D341Med (cell line): ENCODE measurements at regions not wholly inside any gene's neighbourhood (a gene's known extent, or its start where the extent isn't known, plus 50 kb on each side); places are given as distances from the start of the nearest gene placed in this dataset.
"Not testable (repeated sequence)": the region's sequence is repeated elsewhere in the genome, so short reads cannot be mapped to it uniquely, and the experiment has no call there.

Source experiments
- DNase-seq: peaks from one replicate; pipeline ENCODE4 v3.0.0; 2012; ENCODE audit warnings: low spot score

DNA sequence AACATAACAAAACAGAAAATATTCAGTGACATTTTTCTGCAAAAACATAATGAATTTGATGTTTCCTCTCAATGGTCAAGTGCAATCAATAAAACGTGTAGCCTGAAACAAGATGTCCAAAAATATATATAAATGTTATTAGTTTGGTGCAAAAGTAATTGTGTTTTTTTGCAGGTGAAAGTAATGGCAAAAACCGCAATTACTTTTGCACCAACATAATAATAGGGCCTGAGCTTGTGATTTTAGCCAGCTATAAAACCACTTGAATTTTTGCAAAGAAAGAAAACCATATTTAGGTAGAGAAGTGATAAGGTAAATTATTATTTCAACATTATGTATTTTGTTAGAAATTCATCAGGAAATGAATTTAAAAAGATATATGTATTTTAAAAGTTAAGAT, 475.3 kb upstream of the AMOT start:
- no peak for DNase-seq

DNA sequence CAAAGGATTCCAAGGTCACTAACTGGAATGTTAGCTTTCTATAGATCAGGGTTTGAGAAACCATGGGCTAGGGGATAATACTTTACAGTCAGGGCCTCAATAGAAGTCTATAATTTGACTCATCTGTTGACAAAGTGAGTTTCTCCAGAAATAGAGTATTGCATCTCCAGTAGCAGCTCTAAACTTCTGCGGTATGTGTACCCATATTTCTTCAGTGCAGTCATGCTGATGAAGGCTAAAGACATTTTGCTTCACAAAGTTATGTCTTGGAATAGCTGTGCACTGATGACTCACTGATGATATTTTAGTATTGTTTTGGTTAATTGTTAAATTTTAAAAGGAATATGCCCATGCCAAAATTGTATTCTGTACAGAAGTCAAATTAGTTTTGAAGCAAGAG, 464.9 kb upstream of the AMOT start:
- DNase-seq = no peak

DNA sequence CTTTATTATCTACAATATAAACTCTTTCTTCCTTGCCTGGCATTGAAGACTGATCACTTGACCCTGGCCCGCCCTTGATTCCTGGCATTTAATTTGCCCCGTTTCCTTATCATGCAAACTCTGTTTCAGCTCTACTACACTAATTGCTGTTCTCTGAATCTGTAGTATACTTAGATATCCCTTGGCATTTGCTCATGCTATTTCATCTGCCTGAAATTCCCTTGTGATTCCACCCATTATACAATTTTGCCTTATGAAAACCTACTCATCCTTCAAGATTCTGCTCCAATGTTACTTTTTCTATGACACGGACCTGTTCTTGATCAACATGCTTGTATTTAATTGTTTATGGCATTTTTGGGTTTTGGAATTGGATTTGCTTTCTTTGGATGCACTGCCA, 459.9 kb upstream of the AMOT start:
- no peak for DNase-seq

DNA sequence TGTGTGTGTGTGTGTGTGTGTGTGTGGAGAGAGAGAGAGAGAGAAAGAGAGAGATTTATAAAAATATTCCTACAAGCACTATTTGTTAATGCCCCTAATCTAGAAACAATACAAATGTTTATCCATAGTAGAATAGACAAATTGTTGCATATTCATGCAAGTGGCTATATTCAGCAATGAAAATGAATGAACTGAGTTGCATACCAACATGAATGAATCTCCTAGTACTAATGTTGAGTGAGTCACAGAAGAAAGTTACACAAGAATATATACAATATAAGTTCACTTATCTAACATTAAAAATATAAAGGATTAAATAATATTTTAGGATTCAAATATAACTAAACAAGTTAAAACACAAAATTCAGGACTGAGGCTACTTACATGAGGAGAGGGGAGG, 456.8 kb upstream of the AMOT start:
- no peak for DNase-seq

DNA sequence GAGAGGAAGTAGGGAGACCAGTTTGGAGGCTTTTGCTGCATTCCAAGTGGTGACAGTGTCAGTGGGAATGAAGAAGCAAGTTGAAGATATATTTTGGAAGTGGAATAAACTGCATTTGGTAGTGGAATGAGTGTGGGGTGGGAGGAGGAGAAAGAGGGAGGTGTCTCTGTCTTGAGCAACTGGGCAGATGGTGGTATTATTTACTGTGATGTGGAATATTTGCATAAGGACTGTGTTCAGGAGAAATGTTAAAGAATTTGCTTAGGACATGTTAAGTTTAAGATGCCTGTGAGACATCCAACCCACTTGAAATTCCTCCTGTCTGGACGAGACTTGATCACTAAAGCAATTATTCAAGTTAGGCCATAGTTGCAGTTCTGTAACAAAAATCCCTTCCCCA, 448.9 kb upstream of the AMOT start:
- no peak for DNase-seq

DNA sequence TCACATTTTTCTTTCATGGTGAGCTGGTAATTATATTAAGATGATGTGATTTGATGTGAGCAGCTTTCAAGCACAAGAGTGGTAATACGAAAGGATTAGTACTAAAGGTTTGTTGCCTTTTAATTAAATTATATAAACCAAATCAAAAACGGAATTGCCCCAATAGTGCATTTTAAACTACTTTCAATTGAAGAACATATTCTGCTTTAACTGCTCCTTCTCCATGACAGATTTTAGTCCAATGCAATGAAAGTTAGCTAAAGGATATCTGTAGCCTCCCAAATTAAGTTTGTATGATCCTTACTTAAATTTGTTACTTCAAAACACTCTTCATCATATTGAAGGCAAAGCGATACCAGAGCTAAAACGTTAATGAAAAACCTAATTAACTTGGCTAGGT, 447.1 kb upstream of the AMOT start:
- DNase-seq = no peak

DNA sequence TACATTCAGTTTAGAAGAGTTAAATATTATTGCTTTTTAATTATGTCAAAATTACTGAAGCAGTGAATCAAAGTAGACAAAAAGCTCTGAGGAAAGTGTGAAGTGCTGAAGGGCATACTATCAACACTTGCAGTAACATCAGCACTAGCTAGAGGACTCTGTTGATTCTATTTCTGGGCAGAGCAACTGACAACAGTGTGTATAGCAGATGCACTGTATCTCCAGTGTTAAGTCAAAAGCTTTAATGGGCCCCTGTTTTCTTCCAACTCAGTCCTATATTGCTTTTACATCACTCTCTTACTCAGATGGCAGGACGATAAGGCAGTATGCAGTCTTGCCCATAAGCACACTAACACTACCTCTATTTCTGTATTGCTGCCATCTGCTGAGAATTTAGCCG, 435.2 kb upstream of the AMOT start:
- DNase-seq = no peak

DNA sequence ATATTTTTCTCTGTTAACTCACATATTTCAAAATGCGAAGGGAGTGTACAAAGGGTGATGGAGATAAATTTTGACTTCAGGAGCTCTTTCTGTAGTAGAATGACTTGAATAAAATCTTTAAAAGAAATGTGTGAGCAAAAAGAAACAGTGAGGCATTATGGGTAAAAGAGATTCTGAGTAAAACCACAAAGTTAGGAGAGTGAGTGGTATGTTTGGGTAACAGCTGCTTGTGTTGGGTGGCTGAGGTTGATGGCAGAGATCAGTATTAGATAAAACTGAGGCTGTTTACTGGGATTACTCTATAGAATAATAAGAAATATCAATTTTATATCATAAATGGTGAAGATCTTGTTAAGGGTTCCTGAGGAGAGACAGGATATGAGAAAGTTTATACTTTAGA, 434.2 kb upstream of the AMOT start:
- no peak for DNase-seq

DNA sequence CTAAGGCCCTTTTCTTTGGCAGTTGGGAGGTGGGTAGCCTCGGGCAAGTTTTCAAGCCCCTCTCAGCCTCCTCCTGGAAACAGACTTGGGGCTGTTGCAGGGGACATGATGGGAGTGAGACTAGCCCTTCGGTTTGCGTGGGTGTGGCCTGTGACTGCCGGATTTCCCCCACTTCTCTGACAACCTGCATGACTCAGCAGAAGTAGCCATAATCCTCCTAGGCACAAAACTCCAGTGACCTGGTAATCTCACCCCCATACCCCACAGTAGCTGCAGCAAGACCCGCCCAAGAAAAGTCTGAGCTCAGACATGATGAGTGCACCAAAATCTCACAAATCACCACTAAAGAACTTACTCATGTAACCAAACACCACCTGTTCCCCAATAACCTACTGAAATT, 433.7 kb upstream of the AMOT start:
- DNase-seq = no peak

DNA sequence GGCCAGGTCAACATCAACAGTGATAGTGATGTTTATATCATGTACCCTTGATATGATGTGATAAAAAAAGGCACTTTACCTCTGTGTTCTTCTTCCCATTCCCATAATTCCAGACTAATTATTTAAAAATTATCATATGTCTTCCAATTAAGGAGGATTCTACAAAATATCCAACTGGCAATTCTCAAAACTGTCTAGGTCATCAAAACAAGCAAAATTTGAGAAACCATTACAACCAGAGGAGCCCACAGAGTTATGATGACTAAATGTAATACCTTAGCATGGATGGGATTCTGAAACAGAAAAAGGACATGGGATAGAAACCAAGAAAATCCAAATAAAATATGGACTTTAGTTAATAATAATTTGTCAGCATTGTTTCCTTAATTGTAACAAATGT, 428.6 kb upstream of the AMOT start:
- DNase-seq = no peak

DNA sequence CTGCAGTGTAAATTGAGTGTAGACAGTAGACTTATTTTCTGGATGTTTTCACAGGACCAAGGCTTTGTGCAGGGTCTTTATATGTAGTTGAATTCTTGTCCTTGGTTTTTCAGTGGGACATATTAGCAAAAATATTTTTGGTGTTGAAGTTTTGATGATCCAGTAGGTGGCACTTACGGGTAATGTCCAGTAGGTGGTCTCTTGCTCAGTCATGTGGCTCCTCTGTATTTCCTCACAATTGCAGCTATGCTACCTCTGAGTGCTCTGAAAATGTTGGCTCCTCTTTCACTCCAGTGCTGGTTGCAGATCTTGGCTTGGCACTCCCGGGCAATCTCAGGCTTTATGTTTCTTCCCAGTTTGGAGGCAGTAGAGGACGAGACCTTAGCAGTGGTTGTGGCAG, 419.8 kb upstream of the AMOT start:
- no peak for DNase-seq

DNA sequence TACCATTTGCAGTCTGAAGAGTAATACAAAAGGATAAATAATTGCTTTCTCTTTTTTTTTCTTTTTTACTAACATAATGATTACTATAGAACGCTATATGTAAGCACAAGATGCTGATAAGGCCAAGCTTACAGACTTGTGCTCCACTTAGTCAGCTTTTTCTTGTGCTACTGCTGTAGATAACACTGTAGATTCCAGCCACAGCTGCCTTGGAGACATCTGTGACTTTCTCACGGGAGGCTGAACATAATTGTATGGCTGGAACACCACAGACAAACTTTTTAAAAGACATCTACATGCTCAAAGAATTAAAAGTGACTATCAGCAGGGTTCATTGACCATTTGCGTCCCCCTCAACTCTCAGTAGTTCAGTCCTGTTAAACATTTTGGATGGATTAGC, 381.7 kb upstream of the AMOT start:
- no peak for DNase-seq

DNA sequence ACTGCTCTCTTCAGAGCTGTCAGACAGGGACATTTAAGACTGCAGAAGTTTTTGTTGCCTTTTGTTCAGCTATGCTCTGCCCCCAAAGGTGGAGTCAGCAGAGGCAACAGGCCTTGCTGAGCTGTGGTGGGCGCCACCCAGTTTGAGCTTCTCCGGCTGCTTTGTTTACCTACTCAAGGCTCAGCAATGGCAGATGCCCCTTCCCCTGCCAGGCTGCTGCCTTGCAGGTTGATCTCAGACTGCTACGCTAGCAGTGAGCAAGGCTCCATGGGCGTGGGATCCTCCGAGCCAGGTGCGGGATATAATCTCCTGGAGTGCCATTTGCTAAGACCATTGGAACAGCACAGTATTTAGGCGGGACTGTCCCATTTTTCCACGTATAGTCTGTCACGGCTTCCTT, 371.4 kb upstream of the AMOT start:
- no peak for DNase-seq

DNA sequence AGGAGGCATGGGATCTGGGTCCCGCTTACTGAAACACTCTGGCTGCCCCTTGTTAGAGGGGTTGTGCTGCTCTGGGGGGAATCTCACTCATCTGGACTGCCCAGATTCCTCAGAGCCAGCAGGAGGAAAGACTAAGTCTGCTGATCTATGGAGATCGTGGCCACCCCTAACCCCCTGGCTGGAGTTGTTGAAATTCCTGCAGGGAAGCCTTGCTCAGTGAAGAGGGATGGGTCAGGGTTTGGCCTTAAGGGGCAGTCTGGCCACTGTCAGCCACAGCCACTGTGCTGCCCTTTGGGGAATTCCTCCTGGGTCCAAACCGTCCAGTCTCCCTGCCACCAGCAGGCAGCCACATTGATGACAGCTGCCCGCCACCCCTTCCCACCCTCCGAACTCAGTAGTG, 362.0 kb upstream of the AMOT start:
- DNase-seq = no peak

DNA sequence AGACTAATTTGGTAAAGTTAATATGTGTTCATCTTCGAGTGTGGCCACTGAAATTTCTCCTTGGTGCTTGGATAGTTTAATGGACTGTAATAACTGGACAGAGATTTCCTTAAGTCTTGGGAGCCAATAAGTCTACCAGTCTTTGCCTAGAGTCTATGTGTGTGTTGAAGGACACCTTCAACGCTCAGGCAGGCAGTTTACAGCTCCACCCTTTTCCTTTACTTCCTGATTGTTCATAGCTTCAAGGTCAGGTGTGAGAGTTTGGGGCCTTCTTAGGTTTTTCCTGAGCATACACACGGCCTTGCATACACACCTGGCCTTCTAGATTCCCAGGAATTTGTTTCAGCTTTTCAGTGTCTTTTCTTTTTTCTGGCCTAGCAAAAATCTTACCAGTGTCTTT, 355.3 kb upstream of the AMOT start:
- no peak for DNase-seq

DNA sequence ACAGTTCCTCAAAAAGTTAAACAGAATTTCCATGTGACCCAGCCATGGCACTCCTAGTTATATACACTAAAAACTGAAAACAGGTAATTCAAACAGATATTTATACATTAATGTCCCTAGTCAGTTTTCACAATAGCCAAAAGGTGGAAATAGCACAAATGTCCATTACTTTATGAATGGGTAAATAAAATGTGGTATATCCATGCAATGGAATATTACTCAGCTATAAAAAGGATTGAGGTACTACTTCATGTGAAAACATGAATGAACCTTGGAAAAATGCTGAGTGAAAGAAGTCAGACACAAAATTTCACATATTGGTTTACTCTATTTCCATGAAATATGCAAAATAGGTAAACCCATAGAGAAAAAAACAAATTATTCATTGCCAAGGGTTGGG, 351.8 kb upstream of the AMOT start:
- no peak for DNase-seq

DNA sequence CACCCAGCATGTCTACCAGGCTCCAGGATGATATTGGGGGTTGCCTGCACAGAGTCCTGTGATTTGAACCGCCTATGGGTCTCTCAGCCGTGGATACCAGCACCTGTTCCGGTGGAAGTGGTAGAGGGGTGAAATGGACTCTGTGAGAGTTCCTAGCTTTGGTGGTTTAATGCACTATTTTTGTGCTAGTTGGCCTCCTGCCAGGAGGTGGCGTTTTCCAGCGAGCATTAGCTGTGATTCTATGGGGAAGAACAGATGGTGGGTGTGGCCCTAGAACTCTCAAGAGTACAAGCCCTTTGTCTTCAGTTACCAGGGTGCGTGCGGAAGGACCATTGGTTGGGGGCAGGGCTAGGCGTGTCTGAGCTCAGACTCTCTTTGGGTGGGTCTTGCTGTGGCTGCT, 316.9 kb upstream of the AMOT start:
- DNase-seq = peak; percentile 5

DNA sequence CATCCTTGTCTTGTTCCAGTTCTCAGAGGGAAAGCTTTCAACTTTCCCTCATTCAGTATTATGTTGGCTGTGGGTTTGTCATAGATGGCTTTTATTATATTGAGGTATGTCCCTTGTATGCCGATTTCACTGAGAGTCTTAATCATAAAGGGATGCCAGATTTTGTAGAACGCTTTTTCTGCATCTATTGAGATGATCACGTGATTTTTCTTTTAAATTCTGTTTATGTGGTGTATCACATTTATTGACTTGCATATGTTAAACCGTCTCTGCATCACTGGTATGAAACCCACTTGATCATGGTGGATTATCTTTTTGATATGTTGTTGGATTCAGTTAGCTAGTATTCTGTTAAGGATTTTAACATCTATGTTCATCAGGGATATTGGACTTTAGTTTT, 313.7 kb upstream of the AMOT start:
- DNase-seq = not testable (repeated sequence)

DNA sequence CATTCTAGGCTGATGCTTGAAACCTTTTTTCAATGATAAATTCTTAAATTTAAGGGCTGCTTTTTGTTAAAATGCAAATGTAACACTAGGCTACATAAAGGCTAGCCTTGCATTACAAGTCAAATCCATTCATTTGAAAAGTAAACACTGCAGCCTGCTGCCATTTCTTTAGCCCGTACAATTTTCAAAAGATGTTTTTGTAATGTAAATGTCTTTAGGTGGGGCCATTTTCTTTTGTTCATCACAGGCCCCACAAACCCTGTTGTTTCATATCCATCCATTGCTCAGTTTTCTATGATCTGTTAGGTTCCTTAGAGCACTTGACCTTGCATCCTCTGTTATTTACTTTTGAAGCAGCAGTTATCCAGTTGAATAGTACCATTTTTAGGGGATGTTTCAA, 296.2 kb upstream of the AMOT start:
- DNase-seq = no peak

DNA sequence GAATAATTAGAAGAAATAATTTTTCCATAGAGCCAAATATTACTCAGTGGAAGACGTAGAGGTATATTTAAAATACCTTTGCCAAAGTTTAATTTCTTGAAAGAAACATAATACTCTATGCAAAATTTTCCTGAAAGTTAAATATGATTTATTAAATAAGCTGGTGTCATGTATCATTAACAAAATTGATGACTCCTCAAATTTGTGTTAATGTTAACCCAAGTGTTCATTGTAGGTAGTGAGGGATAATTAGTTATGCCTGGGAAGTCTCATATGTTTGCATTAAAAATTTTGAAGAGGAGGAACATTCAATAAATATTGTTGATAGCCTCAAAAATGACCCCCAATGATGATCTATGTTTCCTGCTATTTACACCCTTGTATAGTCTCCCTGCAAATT, 292.7 kb upstream of the AMOT start:
- DNase-seq = no peak

DNA sequence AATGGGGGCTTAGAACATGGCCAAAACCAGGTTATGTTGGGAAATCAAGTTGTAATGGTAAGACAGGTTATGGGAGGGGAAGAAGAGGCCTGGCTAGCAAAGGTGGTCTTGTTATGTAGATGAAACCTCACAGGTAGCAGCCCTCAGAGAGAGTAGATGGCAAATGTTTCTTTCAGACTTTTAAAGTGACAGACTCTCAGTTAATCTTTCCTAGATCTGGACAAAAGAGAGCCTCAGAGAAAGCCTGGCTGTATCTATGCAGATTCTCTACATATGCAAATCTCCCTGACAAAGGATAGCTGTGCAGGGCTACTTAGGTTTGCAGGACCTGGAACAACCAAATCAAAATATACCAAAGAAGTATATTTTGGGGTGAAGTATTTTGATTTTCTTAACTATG, 284.1 kb upstream of the AMOT start:
- no peak for DNase-seq

DNA sequence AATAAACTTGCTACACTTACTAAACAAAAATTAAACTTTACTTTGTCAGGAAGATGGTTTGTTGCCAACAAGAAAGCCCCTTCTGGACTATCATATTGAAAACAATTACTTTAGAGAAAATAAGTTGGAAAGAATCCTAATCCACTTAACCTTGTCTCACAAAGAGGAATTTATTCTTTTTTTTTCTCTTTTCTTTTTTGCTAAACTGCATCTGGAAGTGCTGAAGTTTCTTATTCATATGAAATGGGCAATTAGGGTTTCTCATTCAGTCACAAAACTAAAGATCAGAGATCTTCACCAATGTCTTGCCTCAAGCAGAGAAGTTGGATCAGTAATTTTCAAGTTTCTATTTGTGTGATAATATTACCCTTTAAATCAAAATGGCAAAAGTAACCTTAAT, 234.9 kb upstream of the AMOT start:
- DNase-seq = no peak

DNA sequence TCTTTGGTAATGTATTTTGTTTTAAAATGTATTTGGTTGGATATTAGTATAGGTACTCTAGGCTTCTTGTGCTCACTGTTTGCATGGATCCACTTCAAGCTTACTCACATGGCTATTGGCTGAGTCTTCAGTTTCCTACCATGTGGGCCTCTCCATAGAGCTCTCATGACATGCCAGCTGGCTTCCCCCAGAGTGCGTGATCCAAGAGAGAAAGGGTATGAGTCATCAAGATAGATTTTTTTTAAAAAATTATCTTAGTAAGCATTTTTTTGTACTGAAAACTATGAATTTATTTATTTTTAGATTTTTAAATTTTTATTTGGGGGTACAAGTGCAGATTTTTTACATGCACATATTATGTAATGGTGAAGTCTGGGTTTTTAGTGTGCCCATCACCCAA, 219.1 kb upstream of the AMOT start:
- DNase-seq = no peak

DNA sequence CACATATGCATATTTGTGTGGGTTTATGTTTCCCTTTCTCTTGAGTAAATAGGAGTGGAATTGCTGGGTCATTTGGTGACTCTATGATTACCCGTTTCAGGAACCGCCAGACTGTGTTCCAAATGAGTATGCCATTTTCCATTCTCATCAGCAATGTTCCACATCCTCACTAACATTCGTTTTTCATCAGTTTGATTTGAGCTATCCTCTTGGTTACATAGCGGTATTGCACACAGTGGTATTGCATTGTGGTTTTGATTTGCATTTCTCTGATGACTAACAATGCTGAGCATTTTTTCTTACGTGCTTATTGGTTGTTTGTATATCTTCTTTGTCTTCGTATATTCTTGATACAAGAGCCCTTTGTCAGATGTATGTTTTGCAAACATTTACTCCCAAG, 218.0 kb upstream of the AMOT start:
- DNase-seq = no peak

DNA sequence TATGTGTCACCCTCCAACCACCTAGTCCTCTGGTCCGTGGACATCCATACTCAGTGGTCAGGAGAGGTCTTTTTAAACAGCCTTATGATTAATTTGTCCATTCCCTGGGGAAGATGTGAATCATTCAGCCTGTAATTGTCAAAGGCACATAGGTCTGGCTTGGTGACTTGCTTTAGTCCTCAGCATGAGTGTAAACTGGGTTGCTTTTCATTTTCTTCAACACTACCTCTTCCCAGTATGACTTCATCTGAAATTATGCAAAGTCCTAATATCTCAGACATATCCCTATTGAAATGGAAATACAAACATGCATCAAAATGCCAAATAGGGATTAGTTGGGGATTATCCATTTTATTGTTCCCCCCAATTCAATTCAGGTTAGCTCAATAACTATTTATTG, 208.3 kb upstream of the AMOT start:
- DNase-seq = no peak

DNA sequence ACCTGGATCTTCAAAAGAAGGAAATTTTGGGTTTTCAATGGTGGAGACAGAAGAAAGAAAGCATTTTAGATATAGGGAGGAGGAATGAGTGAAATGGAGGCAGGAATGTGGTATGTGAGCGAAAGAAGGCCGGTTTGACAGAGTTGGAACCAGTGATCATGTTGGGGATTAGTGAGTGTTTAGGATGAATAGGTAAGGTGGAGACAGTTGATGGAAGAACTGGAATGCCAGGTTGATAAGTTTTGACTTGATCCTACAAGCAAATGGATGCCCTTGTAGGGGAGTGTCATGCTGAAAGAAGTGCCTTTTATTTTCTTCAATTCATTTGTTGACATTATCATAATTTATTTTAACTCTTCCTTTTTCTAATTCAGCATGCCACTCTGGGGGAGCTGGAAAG, 207.8 kb upstream of the AMOT start:
- no peak for DNase-seq
